IPS DF 6.9 (cell line): ENCODE measurements at regions not wholly inside any gene's neighbourhood (a gene's known extent, or its start where the extent isn't known, plus 50 kb on each side); places are given as distances from the start of the nearest gene placed in this dataset.
"Not testable (repeated sequence)": the region's sequence is repeated elsewhere in the genome, so short reads cannot be mapped to it uniquely, and the experiment has no call there.

Experiments used
- DNase-seq: peaks from one replicate; pipeline ENCODE4 v3.0.0-alpha.2; 2013; ENCODE audit warnings: low read depth, low spot score
- H3K27ac ChIP-seq: one replicate; pipeline ENCODE4 v1.5.1; 2013; ENCODE audit warnings: low read length, control low read depth
- H3K27me3 ChIP-seq: 2 replicates; pipeline ENCODE4 v1.6.1; 2013; ENCODE audit warnings: mild to moderate bottlenecking, low read length; ENCODE audit not compliant: control insufficient read depth, insufficient read depth
- H3K36me3 ChIP-seq: 2 replicates; pipeline ENCODE4 v1.6.1; 2013; ENCODE audit warnings: low read length; ENCODE audit not compliant: control insufficient read depth, insufficient read depth
- H3K4me1 ChIP-seq: 2 replicates; pipeline ENCODE4 v1.6.1; 2013; ENCODE audit warnings: low read length; ENCODE audit not compliant: control insufficient read depth, insufficient read depth
- H3K4me3 ChIP-seq: 2 replicates; pipeline ENCODE4 v1.5.1; 2013; ENCODE audit warnings: mild to moderate bottlenecking, low read length
- H3K9me3 ChIP-seq: 2 replicates; pipeline ENCODE4 v1.6.1; 2013; ENCODE audit warnings: low read length, inconsistent platforms; ENCODE audit not compliant: control insufficient read depth, insufficient read depth
- WGBS: extraction: QIAGEN DNeasy Blood & Tissue Kit; methylation state at CpG from one replicate; pipeline ENCODE4 v1.1.7; 2013; ENCODE audit warnings: mixed read lengths, missing lambda C conversion rate; ENCODE audit not compliant: insufficient read length, insufficient coverage; 5-methylcytosine and 5-hydroxymethylcytosine counted together

DNA sequence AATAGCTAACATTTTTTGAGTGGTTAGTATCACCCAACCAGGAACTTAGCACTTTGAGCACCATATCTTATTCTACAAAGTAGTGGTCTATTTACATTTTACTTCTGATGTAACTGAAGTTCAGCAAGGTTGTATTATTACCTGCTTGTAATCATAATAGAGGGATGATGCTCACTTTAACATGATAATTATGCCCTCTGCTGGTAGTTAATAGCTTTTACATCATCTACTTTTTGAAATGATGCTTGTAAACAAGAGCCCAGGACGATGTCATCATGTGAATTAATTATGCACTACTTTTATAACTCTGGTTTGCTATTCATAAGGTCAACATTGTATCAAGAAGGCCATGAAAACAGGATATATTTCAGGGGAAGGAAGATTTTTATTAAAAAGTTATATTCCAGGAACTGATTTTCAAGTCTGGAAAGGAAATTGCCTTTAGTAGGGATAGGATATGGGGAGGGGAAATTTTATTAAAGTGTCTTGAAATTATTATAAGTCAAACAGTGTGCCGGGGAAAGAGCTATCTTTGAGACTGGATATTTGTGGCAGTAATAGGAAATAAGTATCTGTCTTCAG, 80.3 kb upstream of the SCIN start:
- no peak for DNase-seq

DNA sequence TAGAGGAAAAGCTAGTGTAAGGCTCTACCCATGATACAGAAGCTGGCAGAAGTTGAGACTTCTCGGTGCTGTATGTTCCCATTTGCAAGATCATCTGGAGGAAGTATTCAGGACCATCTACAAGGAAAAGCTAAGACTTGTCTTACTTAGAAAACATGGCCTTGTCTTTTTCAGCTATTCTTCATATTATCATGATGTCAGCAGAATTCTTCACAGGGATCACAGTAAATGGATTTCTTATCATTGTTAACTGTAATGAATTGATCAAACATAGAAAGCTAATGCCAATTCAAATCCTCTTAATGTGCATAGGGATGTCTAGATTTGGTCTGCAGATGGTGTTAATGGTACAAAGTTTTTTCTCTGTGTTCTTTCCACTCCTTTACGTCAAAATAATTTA, 79.6 kb upstream of the SCIN start:
- WGBS: no CpG with 5 or more reads among the region's 2 CpGs
- no peaks in the 10 kb centered on the region; the same call in 1 of the 2 replicates for H3K9me3 ChIP-seq
- H3K27me3 ChIP-seq: no peaks in the 10 kb centered on the region
- no peaks in the 10 kb centered on the region for H3K36me3 ChIP-seq
- no peaks in the 10 kb centered on the region for H3K4me1 ChIP-seq
- H3K27ac ChIP-seq: no peak overlapping the region
- no peak for DNase-seq
- H3K4me3 ChIP-seq: no peak overlapping the region

More for the DNA sequence above, 80.3 kb upstream of the SCIN start:
- WGBS: no CpG with 5 or more reads among the region's 2 CpGs
- Histone ChIP-seq H3K4me3 (no peak overlapping the region), H3K36me3 (no peaks in the 10 kb centered on the region), H3K27ac (no peak overlapping the region), H3K4me1 (no peaks in the 10 kb centered on the region), H3K9me3 (no peaks in the 10 kb centered on the region; the same call in 1 of the 2 replicates), H3K27me3 (no peaks in the 10 kb centered on the region)

DNA sequence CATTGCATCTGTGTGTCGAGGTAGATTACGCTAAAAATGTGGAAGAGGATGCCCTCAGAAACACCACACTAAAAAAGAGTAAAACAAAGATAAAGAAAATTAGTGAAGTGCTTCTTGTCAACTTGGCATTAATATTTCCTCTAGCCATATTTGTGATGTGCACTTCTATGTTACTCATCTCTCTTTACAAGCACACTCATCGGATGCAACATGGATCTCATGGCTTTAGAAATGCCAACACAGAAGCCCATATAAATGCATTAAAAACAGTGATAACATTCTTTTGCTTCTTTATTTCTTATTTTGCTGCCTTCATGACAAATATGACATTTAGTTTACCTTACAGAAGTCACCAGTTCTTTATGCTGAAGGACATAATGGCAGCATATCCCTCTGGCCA, 79.0 kb upstream of the SCIN start:
- no peaks in the 10 kb centered on the region; the same call in 1 of the 2 replicates for H3K9me3 ChIP-seq
- DNase-seq: no peak
- no CpG with 5 or more reads among the region's 3 CpGs for WGBS
- H3K27me3 ChIP-seq: no peaks in the 10 kb centered on the region
- H3K36me3 ChIP-seq: no peaks in the 10 kb centered on the region
- no peaks in the 10 kb centered on the region for H3K4me1 ChIP-seq
- no peak overlapping the region for H3K4me3 ChIP-seq
- H3K27ac ChIP-seq: no peak overlapping the region

DNA sequence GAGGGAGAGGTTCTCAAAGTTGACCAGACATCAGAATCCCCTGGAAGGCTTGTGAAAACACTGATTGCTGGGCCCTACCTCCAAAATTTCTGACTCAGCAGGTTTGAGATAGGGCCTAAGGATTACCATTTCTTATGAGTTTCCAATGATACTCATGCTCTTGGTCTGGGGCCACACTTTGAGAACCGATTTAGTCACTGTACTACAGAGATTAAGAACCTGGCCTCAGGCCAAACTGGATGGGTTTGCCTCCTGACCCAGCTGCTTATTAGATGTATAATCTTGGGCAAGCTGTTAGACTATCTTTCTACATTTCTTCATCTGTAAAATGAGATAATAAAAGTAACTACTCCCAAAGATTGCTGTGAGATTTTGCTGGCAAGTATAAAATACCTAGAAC, 77.1 kb upstream of the SCIN start:
- Histone ChIP-seq H3K27me3 (no peaks in the 10 kb centered on the region), H3K27ac (no peak overlapping the region), H3K9me3 (no peaks in the 10 kb centered on the region; the same call in 1 of the 2 replicates), H3K36me3 (no peaks in the 10 kb centered on the region), H3K4me1 (no peaks in the 10 kb centered on the region), H3K4me3 (no peak overlapping the region)
- no peak for DNase-seq
- WGBS: no CpG with 5 or more reads among the region's 1 CpG

DNA sequence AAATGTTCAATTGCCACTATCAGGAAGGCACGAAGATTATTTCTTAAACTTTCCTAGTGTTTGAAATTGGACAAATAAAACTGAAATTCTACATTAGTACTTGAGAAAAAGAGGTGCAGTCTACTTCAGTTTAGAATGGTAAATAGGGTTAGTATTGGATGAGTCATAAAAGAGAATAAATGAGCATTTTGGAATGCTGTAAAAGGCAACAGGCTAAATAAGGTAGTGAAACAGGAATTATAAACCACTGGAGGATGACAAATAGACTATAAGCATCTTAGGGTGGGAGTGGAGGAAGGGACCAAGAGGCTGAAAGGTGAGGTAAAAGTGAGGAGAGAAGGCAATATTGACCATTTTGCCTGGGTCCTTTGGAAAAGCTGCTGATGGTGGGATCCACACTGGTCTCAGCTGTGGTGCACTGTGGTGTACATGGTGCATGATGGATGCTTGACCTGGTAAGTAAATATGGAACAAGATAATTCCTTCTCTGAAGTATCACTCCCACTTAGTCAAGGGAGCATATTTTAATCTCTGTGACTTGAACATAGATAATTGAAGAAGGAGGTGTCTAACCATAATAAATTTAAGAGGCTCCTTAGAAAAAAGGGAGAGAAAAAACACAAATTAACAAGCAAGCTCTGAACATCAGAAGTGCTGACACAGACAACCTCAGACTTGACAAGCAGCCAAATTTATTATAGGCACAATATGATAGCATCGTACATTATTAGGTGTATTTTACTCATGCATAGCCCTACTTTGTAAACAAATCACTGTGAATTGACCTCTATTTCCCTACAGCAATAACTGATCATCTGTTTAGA, 76.4 kb upstream of the SCIN start:
- WGBS: no CpG with 5 or more reads among the region's 2 CpGs
- Histone ChIP-seq H3K36me3 (no peaks in the 10 kb centered on the region), H3K4me1 (no peaks in the 10 kb centered on the region), H3K9me3 (no peaks in the 10 kb centered on the region; the same call in 1 of the 2 replicates), H3K27ac (no peak overlapping the region), H3K27me3 (no peaks in the 10 kb centered on the region), H3K4me3 (no peak overlapping the region)
- no peak for DNase-seq

DNA sequence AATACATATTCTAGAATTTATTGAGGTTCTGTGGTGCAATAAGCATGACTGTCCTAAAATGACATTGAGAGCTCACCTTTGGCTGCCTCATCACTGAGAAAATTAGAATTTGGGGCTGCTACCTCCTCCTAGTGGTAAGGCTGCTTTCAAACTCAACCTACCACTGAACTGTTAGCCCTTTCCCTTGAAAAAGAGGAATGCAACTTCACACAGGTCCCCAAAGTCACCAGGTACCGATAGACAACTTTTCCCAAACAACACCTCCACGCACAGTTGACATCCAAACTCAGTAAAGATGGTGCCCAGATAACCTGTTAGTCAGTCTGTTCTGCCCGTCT, 75.9 kb upstream of the SCIN start:
- Histone ChIP-seq H3K4me3 (no peak overlapping the region), H3K27ac (no peak overlapping the region)

DNA sequence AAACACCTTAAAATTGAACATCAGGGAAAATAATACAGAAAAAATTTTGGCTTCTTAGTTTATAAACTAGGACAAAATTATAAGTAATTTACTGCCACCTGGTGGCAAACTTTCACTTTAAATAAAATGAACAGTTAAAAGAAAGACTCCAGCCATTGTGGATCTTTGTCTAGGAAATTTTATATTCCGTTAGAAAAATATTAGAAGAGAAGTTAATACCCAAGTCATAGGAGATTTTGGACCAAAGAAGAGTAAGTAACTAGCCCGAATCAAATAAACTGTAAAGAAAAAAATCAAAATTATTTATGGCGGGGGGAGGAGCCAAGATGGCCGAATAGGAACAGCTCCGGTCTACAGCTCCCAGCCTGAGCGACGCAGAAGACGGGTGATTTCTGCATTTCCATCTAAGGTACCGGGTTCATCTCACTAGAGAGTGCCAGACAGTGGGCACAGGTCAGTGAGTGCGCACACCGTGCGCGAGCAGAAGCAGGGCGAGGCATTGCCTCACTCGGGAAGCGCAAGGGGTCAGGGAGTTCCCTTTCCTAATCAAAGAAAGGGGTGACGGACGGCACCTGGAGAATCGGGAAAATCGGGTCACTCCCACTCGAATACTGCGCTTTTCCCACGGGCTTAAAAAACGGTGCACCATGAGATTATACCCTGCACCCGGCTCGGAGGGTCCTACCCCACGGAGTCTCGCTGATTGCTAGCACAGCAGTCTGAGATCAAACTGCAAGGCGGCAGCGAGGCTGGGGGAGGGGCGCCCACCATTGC, 73.4 kb upstream of the SCIN start:
- not testable (repeated sequence) for H3K4me3 ChIP-seq, H3K4me1 ChIP-seq, H3K27me3 ChIP-seq, H3K9me3 ChIP-seq, H3K36me3 ChIP-seq, H3K27ac ChIP-seq, DNase-seq
- WGBS: no CpG with 5 or more reads among the region's 31 CpGs

More for the DNA sequence above, 75.9 kb upstream of the SCIN start:
- Histone ChIP-seq H3K9me3 (no peaks in the 10 kb centered on the region; the same call in 1 of the 2 replicates), H3K4me1 (no peaks in the 10 kb centered on the region), H3K27me3 (no peaks in the 10 kb centered on the region), H3K36me3 (no peaks in the 10 kb centered on the region)
- no CpG with 5 or more reads among the region's 3 CpGs for WGBS
- no peak for DNase-seq

DNA sequence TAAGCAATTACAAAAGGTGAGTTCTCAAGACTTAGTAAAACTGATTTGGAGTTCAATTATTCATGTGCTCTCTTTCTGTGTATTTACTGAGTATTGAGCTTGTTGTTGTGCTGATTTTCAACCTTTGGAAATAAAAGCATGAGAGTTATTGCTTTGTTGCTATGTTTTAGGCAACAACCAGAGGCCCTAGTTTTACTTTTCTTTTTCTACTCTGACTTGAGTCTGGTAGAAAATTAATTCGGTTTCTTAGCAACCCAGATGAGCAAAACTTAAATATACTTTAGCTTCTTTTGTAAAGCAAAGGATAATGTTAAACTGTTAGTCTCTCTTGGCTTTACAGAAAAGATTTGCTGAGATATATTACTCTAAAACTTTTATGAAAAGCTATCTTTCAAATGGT, 66.4 kb upstream of the SCIN start:
- H3K27ac ChIP-seq: no peak overlapping the region
- H3K36me3 ChIP-seq: no peaks in the 10 kb centered on the region
- no CpG with 5 or more reads among the region's 1 CpG for WGBS
- no peak overlapping the region for H3K4me3 ChIP-seq
- no peaks in the 10 kb centered on the region for H3K4me1 ChIP-seq
- no peak for DNase-seq
- no peaks in the 10 kb centered on the region for H3K9me3 ChIP-seq
- H3K27me3 ChIP-seq: no peaks in the 10 kb centered on the region

DNA sequence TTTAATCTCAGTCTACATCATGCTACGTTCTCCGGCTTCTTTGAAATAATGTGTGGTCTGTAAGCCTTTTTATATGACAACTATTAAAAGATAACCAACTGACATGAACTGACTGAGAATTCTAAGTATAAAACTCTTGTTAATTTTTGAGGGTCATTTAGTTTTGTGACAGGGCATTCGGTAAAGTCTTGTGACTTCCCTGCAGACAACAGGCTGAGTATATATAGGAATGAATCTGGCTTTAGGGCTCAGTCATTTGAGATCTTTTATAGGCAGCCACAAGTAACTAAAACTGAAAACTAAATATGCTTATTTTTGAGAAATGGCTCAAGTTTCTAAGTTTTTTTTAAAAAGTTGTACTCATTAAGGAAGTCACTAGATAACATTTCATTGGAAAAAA, 62.5 kb upstream of the SCIN start:
- Histone ChIP-seq H3K36me3 (no peaks in the 10 kb centered on the region), H3K4me1 (no peaks in the 10 kb centered on the region), H3K27ac (no peak overlapping the region), H3K27me3 (no peaks in the 10 kb centered on the region), H3K4me3 (no peak overlapping the region), H3K9me3 (no peaks in the 10 kb centered on the region)
- WGBS: no CpG with 5 or more reads among the region's 3 CpGs
- DNase-seq: no peak

DNA sequence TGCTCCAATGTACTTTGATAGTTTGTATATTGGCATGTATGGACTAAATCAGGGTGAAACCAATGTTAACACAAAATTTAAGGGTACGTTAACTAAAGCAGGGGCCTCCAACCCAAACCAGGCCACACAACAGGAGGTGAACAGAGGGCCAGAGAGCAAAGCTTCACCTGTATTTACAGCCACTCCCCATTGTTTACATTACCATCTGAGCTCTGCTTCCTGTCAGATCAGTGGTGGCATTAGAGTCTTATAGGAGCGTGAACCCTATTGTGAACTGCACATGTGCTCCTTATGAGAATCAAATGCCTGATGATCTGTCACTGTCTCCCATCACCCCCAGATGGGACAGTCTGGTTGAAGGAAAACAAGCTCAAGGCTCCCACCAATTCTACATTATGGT, 62.0 kb upstream of the SCIN start:
- no CpG with 5 or more reads among the region's 2 CpGs for WGBS
- Histone ChIP-seq H3K27ac (no peak overlapping the region), H3K4me3 (no peak overlapping the region), H3K27me3 (no peaks in the 10 kb centered on the region), H3K9me3 (no peaks in the 10 kb centered on the region), H3K4me1 (no peaks in the 10 kb centered on the region), H3K36me3 (no peaks in the 10 kb centered on the region)
- no peak for DNase-seq
